LNCaP clone FGC (cell line): ENCODE measurements at regions not wholly inside any gene's neighbourhood (a gene's known extent, or its start where the extent isn't known, plus 50 kb on each side); places are given as distances from the start of the nearest gene placed in this dataset.

ENCODE experiments used
- DNase-seq: peaks from one replicate; pipeline ENCODE4 v3.0.0-alpha.2; 2011; ENCODE audit warnings: low read depth
- H3K4me3 ChIP-seq: 2 replicates; pipeline ENCODE4 v1.5.1; 2011; ENCODE audit warnings: mild to moderate bottlenecking, low read depth, low read length, control low read depth
- CTCF ChIP-seq: IDR thresholded peaks from 2 replicates; pipeline ENCODE4 v1.5.1; 2012; ENCODE audit warnings: mild to moderate bottlenecking; ENCODE audit not compliant: control insufficient read depth, insufficient read depth; ENCODE audit errors: extremely low read depth

- TF ChIP-seq CTCF: no peak
- H3K4me3 ChIP-seq: no peak overlapping the region
- no peak for DNase-seq
Observed at GRCh38 chr12:127613056-127613455, 653.9 kb upstream of the TMEM132C start.

- no peak for DNase-seq
- TF ChIP-seq CTCF: no peak
- no peak overlapping the region for H3K4me3 ChIP-seq
Observed at GRCh38 chr12:127619869-127620734, 646.9 kb upstream of the TMEM132C start.

GRCh38 chr12:127620735-127621355 lies 646.1 kb upstream of the TMEM132C start:
- no peak overlapping the region for H3K4me3 ChIP-seq
- DNase-seq: no peak
- TF ChIP-seq CTCF: no peak

GRCh38 chr12:127621366-127621765 lies 645.6 kb upstream of the TMEM132C start:
- TF ChIP-seq CTCF: no peak
- no peak overlapping the region for H3K4me3 ChIP-seq
- no peak for DNase-seq

GRCh38 chr12:127623362-127623761 lies 643.6 kb upstream of the TMEM132C start:
- no peak overlapping the region for H3K4me3 ChIP-seq
- no peak for DNase-seq
- no peak for TF ChIP-seq CTCF

GRCh38 chr12:127625176-127625771 lies 641.7 kb upstream of the TMEM132C start:
- no peak overlapping the region for H3K4me3 ChIP-seq
- no peak for DNase-seq
- no peak for TF ChIP-seq CTCF
